ENCODE measurements at regions not wholly inside any gene's neighbourhood (a gene's known extent, or its start where the extent isn't known, plus 50 kb on each side); places are given as distances from the start of the nearest gene placed in this dataset.
A peak's percentile ranks its signal among the peaks of the same experiment; 100 is the strongest.

DNA sequence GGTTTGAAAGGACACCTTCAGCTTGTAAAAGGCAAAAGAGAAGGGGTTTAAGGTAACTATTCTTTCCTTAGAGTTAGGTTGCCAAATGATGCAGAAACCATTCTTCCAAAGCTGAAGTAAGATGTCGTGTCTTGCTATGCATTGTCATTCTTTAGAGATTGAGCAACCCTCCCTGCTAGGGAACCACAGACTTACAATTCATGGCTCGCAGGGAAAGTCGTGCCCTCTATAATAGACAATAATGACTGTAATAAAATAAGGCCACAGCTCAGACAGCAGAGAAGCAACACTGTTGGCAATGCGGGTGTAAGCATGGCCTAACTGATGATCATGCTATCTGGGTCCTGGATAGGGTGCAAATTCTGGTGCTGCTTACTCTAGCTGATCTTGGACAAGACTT is 129.6 kb upstream of the CDH13 start:
- no peak for DNase-seq (ENCODE audit: low read depth in 2 of 2)

- no peak for DNase-seq (ENCODE audit: low read depth in 2 of 2)
These were observed 138.3 kb upstream of the CDH13 start for GRCh38 chr16:82488460-82488859.

DNA sequence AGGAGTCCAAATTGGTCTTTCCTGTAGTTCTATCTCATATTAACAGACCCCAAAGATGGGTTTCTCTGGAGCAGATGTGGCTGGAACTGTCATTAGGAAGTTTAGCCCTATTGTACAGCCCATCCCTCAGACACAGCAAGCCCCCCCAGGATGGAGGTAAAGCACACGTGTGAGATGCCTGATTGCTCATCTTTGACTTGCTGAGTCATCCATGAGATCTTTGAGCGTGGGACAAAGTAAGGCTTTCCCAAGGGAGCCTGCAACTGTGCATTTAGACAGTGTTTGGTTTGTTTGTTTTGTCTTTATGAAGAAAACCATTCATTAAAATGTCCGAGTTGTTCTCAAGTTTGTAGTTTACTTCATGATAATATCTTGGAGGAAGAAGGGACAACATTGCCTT is 145.3 kb upstream of the CDH13 start:
- no peak for DNase-seq (ENCODE audit: low read depth in 2 of 2)

DNA sequence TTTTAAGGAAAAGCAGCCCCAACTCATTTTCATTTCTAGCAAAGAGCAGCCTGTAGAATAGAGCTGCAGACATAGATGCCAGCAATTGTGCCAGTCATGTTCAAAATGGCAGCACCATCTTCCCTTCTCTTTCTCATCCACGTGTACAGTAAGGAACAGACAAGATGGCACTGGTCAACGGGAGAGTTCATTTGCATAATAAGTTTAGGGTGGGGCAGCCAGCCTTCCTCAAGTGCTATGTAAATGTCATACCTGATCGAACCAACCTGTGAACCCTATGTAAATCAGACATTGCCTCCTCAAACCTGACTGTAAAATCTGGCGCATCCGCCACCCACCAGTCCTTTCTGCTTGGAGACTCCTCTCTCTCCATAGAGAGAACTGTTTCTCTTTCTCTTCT is 150.0 kb upstream of the CDH13 start:
- no peak for DNase-seq (ENCODE audit: low read depth in 2 of 2)

- DNase-seq (ENCODE audit: low read depth in 2 of 2): no peak
These were observed 156.1 kb upstream of the CDH13 start for GRCh38 chr16:82470620-82471152.

GRCh38 chr16:82470016-82470415 is 156.8 kb upstream of the CDH13 start:
- no peak for DNase-seq (ENCODE audit: low read depth in 2 of 2)

- no peak for DNase-seq (ENCODE audit: low read depth in 2 of 2)
These were observed 162.6 kb upstream of the CDH13 start for GRCh38 chr16:82464187-82464586.

DNA sequence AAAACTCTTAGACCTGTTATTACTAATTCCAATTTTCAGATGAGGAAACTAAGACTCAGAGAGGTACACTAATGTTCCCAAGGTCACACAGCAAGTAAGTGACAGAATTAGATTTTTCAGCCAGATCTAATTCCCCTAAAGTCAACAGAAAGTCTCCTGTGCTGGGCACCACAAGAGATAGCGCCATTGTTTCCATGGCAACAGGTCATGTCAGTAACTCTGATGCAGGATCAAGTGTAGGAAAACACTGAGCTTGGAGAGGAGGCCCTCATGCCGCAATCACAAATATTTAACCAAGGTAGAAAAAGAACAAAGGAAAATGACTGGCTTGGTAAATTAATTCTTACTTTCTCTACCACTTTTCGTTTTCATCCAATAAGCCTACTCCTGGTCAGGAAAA is 166.0 kb upstream of the CDH13 start:
- no peak for DNase-seq (ENCODE audit: low read depth in 2 of 2)

GRCh38 chr16:82459580-82460256 is 167.1 kb upstream of the CDH13 start:
- no peak for DNase-seq (ENCODE audit: low read depth in 2 of 2)

DNA sequence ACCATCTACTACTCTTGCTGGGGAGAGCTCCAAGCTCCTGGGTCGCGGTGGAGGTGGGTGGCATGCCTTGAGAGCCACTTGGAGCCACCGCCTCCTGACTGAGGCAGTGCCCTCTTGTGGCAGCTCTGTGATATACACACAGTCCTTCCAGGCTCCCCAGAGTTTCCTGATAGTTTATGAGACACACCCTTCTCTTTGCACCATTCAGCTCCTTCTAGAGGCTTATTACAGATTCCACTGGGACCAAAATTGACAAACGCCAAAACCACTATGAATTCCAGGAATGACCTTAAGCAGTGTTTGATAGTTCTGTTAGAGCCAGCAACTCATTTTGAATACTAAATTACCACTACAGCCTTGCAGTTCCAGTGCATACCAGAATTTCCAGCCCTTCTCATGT is 170.1 kb upstream of the CDH13 start:
- peak; percentile 4 to 23 for DNase-seq (ENCODE audit: low read depth in 2 of 2)

DNA sequence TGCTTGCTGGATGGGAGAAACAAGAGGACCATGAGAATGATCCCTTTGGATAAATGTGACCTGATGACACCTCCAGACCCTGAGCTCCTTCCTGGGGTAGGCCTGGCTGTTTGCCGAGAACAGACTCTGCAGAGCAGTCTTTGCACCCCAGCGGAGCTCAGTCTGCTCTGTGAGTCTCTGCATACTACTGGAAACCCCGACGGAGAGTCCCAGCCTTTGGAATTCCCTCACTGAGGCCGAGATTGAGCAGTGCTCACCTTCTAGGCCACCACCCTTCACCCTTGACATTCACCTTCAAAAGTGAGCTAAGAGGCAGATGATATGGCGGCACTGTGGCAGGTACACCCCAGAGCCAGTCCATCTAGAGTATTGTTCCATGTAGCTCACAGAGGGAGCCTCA is 172.2 kb upstream of the CDH13 start:
- no peak for DNase-seq (ENCODE audit: low read depth in 2 of 2)

DNA sequence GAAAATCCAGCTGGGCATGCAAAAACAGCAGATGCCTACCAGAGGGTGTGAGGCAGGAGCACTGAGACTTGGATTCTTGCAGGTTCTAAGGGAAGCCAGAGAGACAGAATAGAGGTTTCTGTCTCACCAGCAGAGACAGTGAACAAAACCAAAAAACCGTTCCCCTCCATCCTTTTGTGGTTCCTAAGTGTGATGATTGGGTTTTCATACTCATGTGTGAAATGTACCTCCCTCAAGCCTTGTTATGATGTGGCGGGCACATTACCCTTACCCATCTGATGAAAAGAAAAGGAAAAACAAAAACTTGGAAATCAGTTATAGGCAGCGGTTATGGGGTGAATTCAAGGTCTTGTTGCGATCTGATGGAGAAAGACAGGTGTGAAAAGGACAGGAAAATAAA is 172.6 kb upstream of the CDH13 start:
- DNase-seq (ENCODE audit: low read depth in 2 of 2): no peak

DNA sequence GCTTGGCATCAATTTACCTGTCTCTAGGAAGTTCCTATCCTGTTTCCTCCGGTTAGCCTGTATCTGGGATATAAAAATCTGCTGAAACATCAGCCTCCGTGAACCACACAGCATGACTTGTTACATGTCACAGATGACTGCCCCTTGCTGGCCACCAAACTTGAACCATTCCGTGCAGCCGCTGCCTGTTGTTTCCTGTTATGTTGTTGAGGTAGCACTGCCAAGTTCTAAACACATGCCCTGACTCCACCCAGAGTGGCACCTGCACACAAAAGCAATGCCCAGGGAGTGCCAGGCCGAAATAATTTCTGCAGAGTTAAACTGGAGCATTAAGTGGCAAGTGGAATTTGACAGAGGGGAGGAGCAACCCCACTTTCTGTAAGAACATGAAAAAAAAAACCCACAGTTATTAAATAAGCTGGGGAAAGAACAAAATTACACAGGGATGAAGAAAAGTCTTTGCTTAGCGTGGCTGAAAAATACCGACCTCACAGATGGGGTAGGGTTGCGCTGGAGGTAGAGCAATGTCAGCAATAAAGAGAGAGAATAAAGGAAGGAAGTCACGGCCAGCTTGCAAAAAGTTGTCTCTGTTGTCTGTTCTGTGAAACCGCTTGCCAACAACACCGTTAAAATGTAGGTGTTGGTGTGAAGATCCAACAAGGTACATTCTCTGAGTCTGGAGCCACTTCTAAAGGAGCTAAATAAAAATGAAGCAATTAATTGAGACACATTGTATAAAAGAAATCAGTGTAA is 174.6 kb upstream of the CDH13 start:
- DNase-seq (ENCODE audit: low read depth in 2 of 2): no peak

- DNase-seq (ENCODE audit: low read depth in 2 of 2): no peak
These were observed 175.3 kb upstream of the CDH13 start for GRCh38 chr16:82451449-82451848.

DNA sequence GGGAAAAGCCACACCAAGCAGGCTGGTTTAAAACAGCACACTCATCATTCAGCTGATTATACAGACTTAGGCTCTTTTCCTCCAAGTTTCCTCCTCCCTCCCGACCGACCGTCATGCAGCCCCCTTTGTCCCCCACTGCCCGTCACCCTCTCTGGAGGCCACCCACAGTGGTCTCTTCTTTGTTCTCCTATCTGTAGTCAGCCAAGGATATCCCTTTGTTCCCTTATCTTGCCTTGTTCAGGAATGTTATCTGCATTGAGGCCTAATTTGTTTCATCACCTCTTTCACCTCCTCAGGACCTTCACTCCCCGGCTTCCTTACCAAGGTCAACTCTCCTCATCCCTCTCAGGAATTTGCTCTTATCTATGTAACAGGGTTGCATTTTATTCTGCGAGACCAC is 186.4 kb upstream of the CDH13 start:
- DNase-seq (ENCODE audit: low read depth in 2 of 2): no peak

DNA sequence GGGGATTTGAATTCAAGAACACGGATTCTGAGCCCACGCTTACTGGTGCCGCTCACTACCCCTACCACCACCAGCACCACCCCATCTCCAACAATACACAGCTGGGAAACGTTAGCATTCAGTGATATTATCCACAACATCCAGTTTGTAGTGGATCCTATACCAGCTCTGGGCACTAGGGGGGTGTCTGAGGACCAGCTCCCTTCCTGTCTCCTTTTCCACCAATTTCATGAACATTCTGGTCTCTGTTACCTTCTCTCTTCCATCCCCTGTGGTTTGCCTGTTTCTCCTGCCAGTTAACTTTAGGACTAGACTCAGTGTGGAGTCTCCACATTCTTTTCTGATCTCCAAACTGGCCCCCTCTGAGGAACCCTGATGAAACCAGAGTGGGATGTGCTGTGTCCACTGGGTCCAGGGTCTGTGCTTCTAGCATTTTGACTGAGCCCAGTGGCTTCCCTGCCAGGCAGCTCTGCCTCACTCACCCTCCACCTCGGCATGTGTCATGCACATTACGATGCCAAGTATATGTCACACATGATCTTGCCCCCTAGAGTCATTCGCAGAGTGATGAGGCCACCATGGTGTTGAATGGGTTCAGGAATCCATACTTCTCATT is 187.0 kb upstream of the CDH13 start:
- DNase-seq (ENCODE audit: low read depth in 2 of 2): no peak

- no peak for DNase-seq (ENCODE audit: low read depth in 2 of 2)
These were observed 193.7 kb upstream of the CDH13 start for GRCh38 chr16:82433042-82433441.

DNA sequence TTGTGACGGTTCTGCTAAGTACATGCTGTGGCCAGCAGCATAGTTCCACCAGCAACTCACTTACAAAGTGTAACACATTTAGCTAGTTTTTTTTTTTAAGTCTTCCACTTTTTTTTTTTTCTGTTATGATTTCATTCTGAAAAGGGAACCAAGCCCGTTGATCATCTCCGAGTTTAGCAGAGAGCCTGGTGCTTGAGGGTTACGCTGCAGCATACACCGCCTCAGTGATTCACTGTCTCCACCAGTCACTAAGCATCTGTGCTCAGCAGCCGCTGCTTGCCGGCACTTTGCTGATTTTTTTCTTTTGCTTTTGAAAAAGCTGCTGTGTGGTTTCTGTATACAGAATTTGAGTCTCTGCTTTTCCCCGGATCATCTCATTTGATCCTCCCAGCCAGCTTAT is 194.5 kb upstream of the CDH13 start:
- no peak for DNase-seq (ENCODE audit: low read depth in 2 of 2)

- no peak for DNase-seq (ENCODE audit: low read depth in 2 of 2)
These were observed 201.1 kb upstream of the CDH13 start for GRCh38 chr16:82425661-82426060.

DNA sequence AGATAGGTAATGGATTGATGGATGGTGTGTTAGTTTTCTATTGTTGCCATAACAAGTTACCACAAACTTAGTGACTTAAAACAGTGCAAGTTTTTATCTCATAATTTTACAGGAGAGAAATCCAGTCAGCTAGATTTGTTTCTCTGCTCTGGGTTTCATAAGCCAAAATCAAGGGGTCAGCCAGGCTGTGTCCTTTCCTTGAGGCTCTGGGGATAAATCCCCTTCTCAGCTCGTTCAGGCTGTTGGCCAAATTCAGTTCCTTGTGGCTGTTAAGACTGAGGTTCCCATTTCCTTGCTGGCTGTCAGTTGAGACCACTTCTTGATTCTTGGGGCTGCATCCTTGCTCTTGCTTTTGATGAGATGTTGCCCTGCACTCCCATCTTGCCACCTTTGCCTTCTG is 204.9 kb upstream of the CDH13 start:
- DNase-seq (ENCODE audit: low read depth in 2 of 2): no peak

DNA sequence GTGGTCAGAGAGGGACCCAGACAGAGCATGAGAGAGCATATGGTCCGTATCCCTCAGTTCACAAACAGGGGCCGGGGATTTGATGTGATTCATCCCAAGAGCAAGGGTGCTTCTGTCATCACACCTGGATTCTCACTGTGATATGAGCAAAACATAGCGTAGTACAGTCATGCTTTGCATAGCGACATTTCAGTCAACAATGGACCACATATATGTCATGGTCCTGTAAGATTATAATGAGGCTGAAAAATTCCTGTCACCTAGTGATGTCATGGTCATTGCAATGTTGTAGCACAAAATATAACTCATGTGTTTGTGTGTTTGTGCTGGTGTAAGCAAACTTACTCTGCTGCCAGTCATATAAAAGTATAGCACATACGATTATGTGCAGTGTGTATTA is 207.4 kb upstream of the CDH13 start:
- DNase-seq (ENCODE audit: low read depth in 2 of 2): no peak

GRCh38 chr16:82414476-82414875 is 212.3 kb upstream of the CDH13 start:
- DNase-seq (ENCODE audit: low read depth in 2 of 2): no peak

DNA sequence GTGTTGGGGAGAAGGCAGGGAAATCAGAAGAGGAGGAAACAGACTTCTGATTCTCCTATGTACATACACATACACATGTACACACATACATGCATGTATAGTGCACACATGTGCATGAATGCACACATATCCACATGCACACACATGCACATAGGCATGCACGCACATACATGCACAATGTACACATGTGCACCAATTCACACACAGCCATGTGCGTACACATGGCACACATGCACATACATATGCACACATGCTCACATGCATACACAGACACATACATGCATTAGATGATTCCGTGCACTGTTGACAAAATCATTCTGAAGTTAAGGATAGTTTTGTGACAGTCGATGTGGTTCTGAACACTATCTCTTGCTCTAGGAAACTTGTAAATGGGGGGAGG is 214.0 kb upstream of the CDH13 start:
- no peak for DNase-seq (ENCODE audit: low read depth in 2 of 2)
